ENCODE measurements at regions not wholly inside any gene's neighbourhood (a gene's known extent, or its start where the extent isn't known, plus 50 kb on each side); places are given as distances from the start of the nearest gene placed in this dataset.

- no peak for DNase-seq (ENCODE audit: low spot score)
- Histone ChIP-seq H3K4me1 (ENCODE audit: insufficient read depth, low read length, poor library complexity, severe bottlenecking) (no peaks in the 10 kb centered on the region), H3K27ac (ENCODE audit: low read depth, low read length, poor library complexity, severe bottlenecking) (no peak overlapping the region), H3K4me3 (ENCODE audit: low read depth, low read length, poor library complexity, severe bottlenecking) (no peak overlapping the region), H3K9me3 (ENCODE audit: low read depth, low read length, poor library complexity, severe bottlenecking) (no peaks in the 10 kb centered on the region), H3K27me3 (replicated peaks; ENCODE audit: insufficient read depth, low read depth, low read length, poor library complexity) (no peaks in the 10 kb centered on the region), H3K36me3 (ENCODE audit: insufficient read depth, low read length, poor library complexity, severe bottlenecking) (no peaks in the 10 kb centered on the region)
- no TSS peak for BruUV-seq (replicated peaks)
- intact Hi-C loops (cut with micrococcal nuclease; ENCODE audit: unreplicated experiment), result no loop called here
- POLR2A ChIA-PET (ENCODE audit: low non-redundant PET), result no interaction called here
- TF ChIP-seq EZH2 (IDR thresholded peaks at IDR 0.05; ENCODE audit: borderline replicate concordance, low read depth, low read length, poor library complexity, severe bottlenecking), result no peak
- no peak for TF ChIP-seq CTCF (conservative IDR thresholded peaks at IDR 0.05; ENCODE audit: low read depth, low read length)
- CTCF ChIA-PET, result no interaction called here
Measured at GRCh38 chr4:136925203-136925602, 607.1 kb downstream of the PCDH18 start.

GRCh38 chr4:136922066-136922465 lies 610.2 kb downstream of the PCDH18 start:
- no peaks in the 10 kb centered on the region for H3K4me1 ChIP-seq (ENCODE audit: insufficient read depth, low read length, poor library complexity, severe bottlenecking)
- H3K9me3 ChIP-seq (ENCODE audit: low read depth, low read length, poor library complexity, severe bottlenecking), result no peaks in the 10 kb centered on the region
- ChIA-PET CTCF (interaction anchor here (0.5 kb wide), 1 partner anchor 212 kb away, joined by 4 read pairs; no protein-coding TSS in a partner anchor), POLR2A (ENCODE audit: low non-redundant PET) (no interaction called here)
- no peak for DNase-seq (ENCODE audit: low spot score)
- H3K27me3 ChIP-seq (replicated peaks; ENCODE audit: insufficient read depth, low read depth, low read length, poor library complexity), result no peaks in the 10 kb centered on the region
- no peaks in the 10 kb centered on the region for H3K36me3 ChIP-seq (ENCODE audit: insufficient read depth, low read length, poor library complexity, severe bottlenecking)
- no peak overlapping the region for H3K27ac ChIP-seq (ENCODE audit: low read depth, low read length, poor library complexity, severe bottlenecking)
- intact Hi-C loops (cut with micrococcal nuclease; ENCODE audit: unreplicated experiment), result no loop called here
- no peak overlapping the region for H3K4me3 ChIP-seq (ENCODE audit: low read depth, low read length, poor library complexity, severe bottlenecking)
- TF ChIP-seq EZH2 (IDR thresholded peaks at IDR 0.05; ENCODE audit: borderline replicate concordance, low read depth, low read length, poor library complexity, severe bottlenecking), result no peak
- no peak for TF ChIP-seq CTCF (conservative IDR thresholded peaks at IDR 0.05; ENCODE audit: low read depth, low read length)
- BruUV-seq (replicated peaks), result no TSS peak

- Histone ChIP-seq H3K4me3 (ENCODE audit: low read depth, low read length, poor library complexity, severe bottlenecking) (no peak overlapping the region), H3K9me3 (ENCODE audit: low read depth, low read length, poor library complexity, severe bottlenecking) (no peaks in the 10 kb centered on the region), H3K27me3 (replicated peaks; ENCODE audit: insufficient read depth, low read depth, low read length, poor library complexity) (no peaks in the 10 kb centered on the region), H3K36me3 (ENCODE audit: insufficient read depth, low read length, poor library complexity, severe bottlenecking) (no peaks in the 10 kb centered on the region), H3K4me1 (ENCODE audit: insufficient read depth, low read length, poor library complexity, severe bottlenecking) (no peaks in the 10 kb centered on the region), H3K27ac (ENCODE audit: low read depth, low read length, poor library complexity, severe bottlenecking) (no peak overlapping the region)
- POLR2A ChIA-PET (ENCODE audit: low non-redundant PET), result interaction anchor here (0.6 kb wide), 1 partner anchor 1226 kb away, joined by 3 read pairs; no protein-coding TSS in a partner anchor
- no peak for DNase-seq (ENCODE audit: low spot score)
- BruUV-seq (replicated peaks), result no TSS peak
- CTCF ChIA-PET, result no interaction called here
- TF ChIP-seq CTCF (conservative IDR thresholded peaks at IDR 0.05; ENCODE audit: low read depth, low read length) (no peak), EZH2 (IDR thresholded peaks at IDR 0.05; ENCODE audit: borderline replicate concordance, low read depth, low read length, poor library complexity, severe bottlenecking) (no peak)
- intact Hi-C loops (cut with micrococcal nuclease; ENCODE audit: unreplicated experiment), result no loop called here
Measured at GRCh38 chr4:136920092-136920881, 612.0 kb downstream of the PCDH18 start.

All from A673 (cell line).